ENCODE measurements at regions not wholly inside any gene's neighbourhood (a gene's known extent, or its start where the extent isn't known, plus 50 kb on each side); places are given as distances from the start of the nearest gene placed in this dataset.

- intact Hi-C loops (cut with micrococcal nuclease), result no loop called here
- H3K36me3 ChIP-seq (ENCODE audit: control insufficient read depth in 1 of 2, insufficient read depth in 2 of 2, low read length in 2 of 2), result no peaks in the 10 kb centered on the region
- H3K79me2 ChIP-seq (ENCODE audit: insufficient read depth, low read length), result no peaks in the 10 kb centered on the region
- H4K20me1 ChIP-seq (ENCODE audit: insufficient read depth), result no peaks in the 10 kb centered on the region
- no peaks in the 10 kb centered on the region for H3K27me3 ChIP-seq (ENCODE audit: insufficient read depth, low read length)
- H3K4me3 ChIP-seq (replicated peaks in 1 of 2; ENCODE audit: low read depth in 1 of 2, low read length in 2 of 2), result no peak overlapping the region
- H3K27ac ChIP-seq (ENCODE audit: low read depth, low read length), result no peak overlapping the region
- ChIA-PET POLR2A (no interaction called here), RAD21 (ENCODE audit: low non-redundant PET in 1 of 2, low total read pairs in 2 of 2, uncharacterized antibody in 2 of 2, unreplicated experiment in 2 of 2) (no interaction called here), CTCF (no interaction called here)
- TF ChIP-seq EZH2 (IDR thresholded peaks at IDR 0.05), result no peak
- TF ChIP-seq YY1 (IDR thresholded peaks at IDR 0.05; ENCODE audit: extremely low read depth, insufficient replicate concordance, low read depth, low read length), result no peak
- no peak for TF ChIP-seq TCF7L2 (IDR thresholded peaks at IDR 0.05; ENCODE audit: borderline replicate concordance, extremely low read depth, insufficient read depth, insufficient read length)
- no peak for TF ChIP-seq RAD21 (IDR thresholded peaks at IDR 0.05; ENCODE audit: low read depth)
- TF ChIP-seq POLR2A (IDR thresholded peaks at IDR 0.05; ENCODE audit: borderline replicate concordance, extremely low read depth, insufficient read depth, insufficient read length), result no peak
- no peaks in the 10 kb centered on the region for H3K4me1 ChIP-seq (ENCODE audit: control insufficient read depth in 1 of 2, insufficient read depth in 2 of 2, low read length in 2 of 2)
- no peaks in the 10 kb centered on the region for H3K9me3 ChIP-seq (ENCODE audit: control insufficient read depth in 1 of 2, insufficient read depth in 1 of 2, low read depth in 1 of 2, low read length in 2 of 2)
- BruUV-seq (replicated peaks), result no TSS peak
- H2AFZ ChIP-seq (ENCODE audit: low read depth, low read length, poor library complexity, severe bottlenecking), result no peak overlapping the region
- H3K4me2 ChIP-seq (ENCODE audit: low read length), result no peak overlapping the region
- H3K9ac ChIP-seq (ENCODE audit: low read length), result no peak overlapping the region
- ATAC-seq (no peak), DNase-seq (ENCODE audit: low read depth, low spot score) (no peak)
- no peaks in the 10 kb centered on the region for H3K9me2 ChIP-seq (ENCODE audit: insufficient read depth)
Observed at GRCh38 chr4:11817088-11817487, 388.4 kb upstream of the HS3ST1 start.

DNA sequence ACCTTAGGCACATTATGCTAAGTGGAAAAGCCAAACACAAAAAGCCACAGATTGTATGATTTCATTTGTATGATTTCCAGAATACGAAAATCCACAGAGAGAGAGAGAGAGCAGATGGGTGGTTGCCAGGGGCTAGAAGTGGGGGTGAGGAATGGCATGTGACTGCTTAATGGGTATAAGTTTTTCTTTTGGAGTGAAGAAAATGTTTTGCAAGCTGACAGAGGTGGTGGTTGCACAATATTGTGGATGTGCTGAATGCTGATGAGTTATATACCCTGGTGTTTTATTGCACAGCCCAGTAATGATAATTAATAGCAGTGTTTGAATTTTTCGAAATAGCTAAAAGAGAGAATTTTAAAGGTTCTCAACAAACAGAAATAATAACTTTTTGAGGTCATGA, 386.1 kb upstream of the HS3ST1 start:
- Histone ChIP-seq H2AFZ (ENCODE audit: low read depth, low read length, poor library complexity, severe bottlenecking) (no peak overlapping the region), H3K9ac (ENCODE audit: low read length) (no peak overlapping the region), H3K4me2 (ENCODE audit: low read length) (no peak overlapping the region), H3K4me3 (replicated peaks in 1 of 2; ENCODE audit: low read depth in 1 of 2, low read length in 2 of 2) (no peak overlapping the region), H3K36me3 (ENCODE audit: control insufficient read depth in 1 of 2, insufficient read depth in 2 of 2, low read length in 2 of 2) (no peaks in the 10 kb centered on the region), H4K20me1 (ENCODE audit: insufficient read depth) (no peaks in the 10 kb centered on the region), H3K27me3 (ENCODE audit: insufficient read depth, low read length) (no peaks in the 10 kb centered on the region), H3K27ac (ENCODE audit: low read depth, low read length) (no peak overlapping the region), H3K4me1 (ENCODE audit: control insufficient read depth in 1 of 2, insufficient read depth in 2 of 2, low read length in 2 of 2) (no peaks in the 10 kb centered on the region), H3K79me2 (ENCODE audit: insufficient read depth, low read length) (no peaks in the 10 kb centered on the region), H3K9me2 (ENCODE audit: insufficient read depth) (no peaks in the 10 kb centered on the region), H3K9me3 (ENCODE audit: control insufficient read depth in 1 of 2, insufficient read depth in 1 of 2, low read depth in 1 of 2, low read length in 2 of 2) (no peaks in the 10 kb centered on the region)
- POLR2A ChIA-PET, result no interaction called here
- no TSS peak for BruUV-seq (replicated peaks)
- RAD21 ChIA-PET (ENCODE audit: low non-redundant PET in 1 of 2, low total read pairs in 2 of 2, uncharacterized antibody in 2 of 2, unreplicated experiment in 2 of 2), result no interaction called here
- DNase-seq (ENCODE audit: low read depth, low spot score), result no peak
- intact Hi-C loops (cut with micrococcal nuclease), result no loop called here
- CTCF ChIA-PET, result no interaction called here
- ATAC-seq, result no peak
- no peak for TF ChIP-seq EZH2 (IDR thresholded peaks at IDR 0.05)
- TF ChIP-seq ZBTB33 (IDR thresholded peaks at IDR 0.05; ENCODE audit: extremely low read depth, insufficient replicate concordance, low read length), result no peak
- no peak for TF ChIP-seq YY1 (IDR thresholded peaks at IDR 0.05; ENCODE audit: extremely low read depth, insufficient replicate concordance, low read depth, low read length)
- no peak for TF ChIP-seq EGR1 (IDR thresholded peaks at IDR 0.05; ENCODE audit: low read depth)
- TF ChIP-seq JUND (IDR thresholded peaks at IDR 0.05), result no peak
- no peak for TF ChIP-seq CEBPB (IDR thresholded peaks at IDR 0.05; ENCODE audit: low read depth)
- no peak for TF ChIP-seq FOSL1 (IDR thresholded peaks at IDR 0.05; ENCODE audit: low read depth)
- TF ChIP-seq POLR2A (IDR thresholded peaks at IDR 0.05; ENCODE audit: borderline replicate concordance, extremely low read depth, insufficient read depth, insufficient read length), result no peak
- no peak for TF ChIP-seq REST (IDR thresholded peaks at IDR 0.05; ENCODE audit: low read depth)
- TF ChIP-seq SIN3A (IDR thresholded peaks at IDR 0.05; ENCODE audit: low read depth), result no peak
- TF ChIP-seq, protein P1, sequence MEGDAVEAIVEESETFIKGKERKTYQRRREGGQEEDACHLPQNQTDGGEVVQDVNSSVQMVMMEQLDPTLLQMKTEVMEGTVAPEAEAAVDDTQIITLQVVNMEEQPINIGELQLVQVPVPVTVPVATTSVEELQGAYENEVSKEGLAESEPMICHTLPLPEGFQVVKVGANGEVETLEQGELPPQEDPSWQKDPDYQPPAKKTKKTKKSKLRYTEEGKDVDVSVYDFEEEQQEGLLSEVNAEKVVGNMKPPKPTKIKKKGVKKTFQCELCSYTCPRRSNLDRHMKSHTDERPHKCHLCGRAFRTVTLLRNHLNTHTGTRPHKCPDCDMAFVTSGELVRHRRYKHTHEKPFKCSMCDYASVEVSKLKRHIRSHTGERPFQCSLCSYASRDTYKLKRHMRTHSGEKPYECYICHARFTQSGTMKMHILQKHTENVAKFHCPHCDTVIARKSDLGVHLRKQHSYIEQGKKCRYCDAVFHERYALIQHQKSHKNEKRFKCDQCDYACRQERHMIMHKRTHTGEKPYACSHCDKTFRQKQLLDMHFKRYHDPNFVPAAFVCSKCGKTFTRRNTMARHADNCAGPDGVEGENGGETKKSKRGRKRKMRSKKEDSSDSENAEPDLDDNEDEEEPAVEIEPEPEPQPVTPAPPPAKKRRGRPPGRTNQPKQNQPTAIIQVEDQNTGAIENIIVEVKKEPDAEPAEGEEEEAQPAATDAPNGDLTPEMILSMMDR (IDR thresholded peaks at IDR 0.05 in 2 of 3, conservative IDR thresholded peaks at IDR 0.05 in 1 of 3; ENCODE audit: borderline replicate concordance in 1 of 3, insufficient read depth in 1 of 3, low read depth in 2 of 3, low read length in 2 of 3), result no peak
